ENCODE measurements at regions not wholly inside any gene's neighbourhood (a gene's known extent, or its start where the extent isn't known, plus 50 kb on each side); places are given as distances from the start of the nearest gene placed in this dataset.
"Not testable (repeated sequence)": the region's sequence is repeated elsewhere in the genome, so short reads cannot be mapped to it uniquely, and the experiment has no call there.

GRCh38 chr1:105243969-105244368 is 1494.3 kb downstream of the AMY1C start:
- FAIRE-seq (no peak), DNase-seq (ENCODE audit: insufficient read length) (no peak)
- no peak for TF ChIP-seq POLR2A (IDR thresholded peaks at IDR 0.05; ENCODE audit: low read depth, low read length)
- no peak for TF ChIP-seq POLR2AphosphoS5 (IDR thresholded peaks at IDR 0.05; ENCODE audit: low read depth, low read length)
- no peak for TF ChIP-seq TAF1 (IDR thresholded peaks at IDR 0.05; ENCODE audit: borderline replicate concordance, low read depth, low read length)

- FAIRE-seq (no peak), DNase-seq (ENCODE audit: insufficient read length) (no peak)
- TF ChIP-seq POLR2A (IDR thresholded peaks at IDR 0.05; ENCODE audit: low read depth, low read length) = no peak
- TF ChIP-seq POLR2AphosphoS5 (IDR thresholded peaks at IDR 0.05; ENCODE audit: low read depth, low read length) = no peak
- TF ChIP-seq TAF1 (IDR thresholded peaks at IDR 0.05; ENCODE audit: borderline replicate concordance, low read depth, low read length) = no peak
These were observed 1505.2 kb downstream of the AMY1C start for GRCh38 chr1:105254906-105255305.

- DNase-seq (ENCODE audit: insufficient read length) (no peak), FAIRE-seq (no peak)
- TF ChIP-seq POLR2AphosphoS5 (IDR thresholded peaks at IDR 0.05; ENCODE audit: low read depth, low read length) (no peak), TAF1 (IDR thresholded peaks at IDR 0.05; ENCODE audit: borderline replicate concordance, low read depth, low read length) (no peak), POLR2A (IDR thresholded peaks at IDR 0.05; ENCODE audit: low read depth, low read length) (no peak)
These were observed 1510.3 kb downstream of the AMY1C start for GRCh38 chr1:105260001-105260400.

- DNase-seq (ENCODE audit: insufficient read length) (no peak), FAIRE-seq (no peak)
- TF ChIP-seq POLR2A (IDR thresholded peaks at IDR 0.05; ENCODE audit: low read depth, low read length) (no peak), TAF1 (IDR thresholded peaks at IDR 0.05; ENCODE audit: borderline replicate concordance, low read depth, low read length) (no peak), POLR2AphosphoS5 (IDR thresholded peaks at IDR 0.05; ENCODE audit: low read depth, low read length) (no peak)
These were observed 1521.3 kb downstream of the AMY1C start for GRCh38 chr1:105270966-105271365.

- FAIRE-seq; DNase-seq (ENCODE audit: insufficient read length): not testable (repeated sequence)
These were observed 1522.7 kb downstream of the AMY1C start for GRCh38 chr1:105272376-105272775.

- TF ChIP-seq POLR2AphosphoS5 (IDR thresholded peaks at IDR 0.05; ENCODE audit: low read depth, low read length) (no peak), TAF1 (IDR thresholded peaks at IDR 0.05; ENCODE audit: borderline replicate concordance, low read depth, low read length) (no peak), POLR2A (IDR thresholded peaks at IDR 0.05; ENCODE audit: low read depth, low read length) (no peak)
- DNase-seq (ENCODE audit: insufficient read length) (no peak), FAIRE-seq (no peak)
These were observed 1545.1 kb downstream of the AMY1C start for GRCh38 chr1:105294838-105295237.

GRCh38 chr1:105310063-105310462 is 1560.4 kb downstream of the AMY1C start:
- TF ChIP-seq POLR2AphosphoS5 (IDR thresholded peaks at IDR 0.05; ENCODE audit: low read depth, low read length) = no peak
- no peak for TF ChIP-seq TAF1 (IDR thresholded peaks at IDR 0.05; ENCODE audit: borderline replicate concordance, low read depth, low read length)
- no peak for DNase-seq (ENCODE audit: insufficient read length)
- no peak for FAIRE-seq

- no peak for FAIRE-seq
- no peak for TF ChIP-seq TAF1 (IDR thresholded peaks at IDR 0.05; ENCODE audit: borderline replicate concordance, low read depth, low read length)
- no peak for TF ChIP-seq POLR2A (IDR thresholded peaks at IDR 0.05; ENCODE audit: low read depth, low read length)
- no peak for TF ChIP-seq POLR2AphosphoS5 (IDR thresholded peaks at IDR 0.05; ENCODE audit: low read depth, low read length)
- no peak for DNase-seq (ENCODE audit: insufficient read length)
These were observed 1568.3 kb downstream of the AMY1C start for GRCh38 chr1:105317976-105318375.

- FAIRE-seq = no peak
- no peak for DNase-seq (ENCODE audit: insufficient read length)
- TF ChIP-seq TAF1 (IDR thresholded peaks at IDR 0.05; ENCODE audit: borderline replicate concordance, low read depth, low read length) (no peak), POLR2A (IDR thresholded peaks at IDR 0.05; ENCODE audit: low read depth, low read length) (no peak), POLR2AphosphoS5 (IDR thresholded peaks at IDR 0.05; ENCODE audit: low read depth, low read length) (no peak)
These were observed 1577.2 kb downstream of the AMY1C start for GRCh38 chr1:105326886-105327285.

- DNase-seq (ENCODE audit: insufficient read length) (no peak), FAIRE-seq (no peak)
- no peak for TF ChIP-seq POLR2AphosphoS5 (IDR thresholded peaks at IDR 0.05; ENCODE audit: low read depth, low read length)
- TF ChIP-seq POLR2A (IDR thresholded peaks at IDR 0.05; ENCODE audit: low read depth, low read length) = no peak
- TF ChIP-seq TAF1 (IDR thresholded peaks at IDR 0.05; ENCODE audit: borderline replicate concordance, low read depth, low read length) = no peak
These were observed 1587.7 kb downstream of the AMY1C start for GRCh38 chr1:105337420-105337819.

GRCh38 chr1:105343317-105343716 is 1593.6 kb downstream of the AMY1C start:
- DNase-seq (ENCODE audit: insufficient read length) (no peak), FAIRE-seq (no peak)
- TF ChIP-seq POLR2A (IDR thresholded peaks at IDR 0.05; ENCODE audit: low read depth, low read length) (no peak), POLR2AphosphoS5 (IDR thresholded peaks at IDR 0.05; ENCODE audit: low read depth, low read length) (no peak), TAF1 (IDR thresholded peaks at IDR 0.05; ENCODE audit: borderline replicate concordance, low read depth, low read length) (no peak)

- TF ChIP-seq POLR2A (IDR thresholded peaks at IDR 0.05; ENCODE audit: low read depth, low read length) (no peak), TAF1 (IDR thresholded peaks at IDR 0.05; ENCODE audit: borderline replicate concordance, low read depth, low read length) (no peak)
- FAIRE-seq (no peak), DNase-seq (ENCODE audit: insufficient read length) (no peak)
These were observed 1609.8 kb downstream of the AMY1C start for GRCh38 chr1:105359457-105359856.

GRCh38 chr1:105362438-105362837 is 1612.7 kb downstream of the AMY1C start:
- no peak for TF ChIP-seq POLR2AphosphoS5 (IDR thresholded peaks at IDR 0.05; ENCODE audit: low read depth, low read length)
- TF ChIP-seq TAF1 (IDR thresholded peaks at IDR 0.05; ENCODE audit: borderline replicate concordance, low read depth, low read length) = no peak
- no peak for TF ChIP-seq POLR2A (IDR thresholded peaks at IDR 0.05; ENCODE audit: low read depth, low read length)
- DNase-seq (ENCODE audit: insufficient read length) = no peak
- FAIRE-seq = no peak
